ENCODE measurements at regions not wholly inside any gene's neighbourhood (a gene's known extent, or its start where the extent isn't known, plus 50 kb on each side); places are given as distances from the start of the nearest gene placed in this dataset.

- FAIRE-seq, result no peak
Observed at GRCh38 chr5:54740141-54740540, 222.6 kb downstream of the SNX18 start.

- FAIRE-seq, result no peak
Observed at GRCh38 chr5:54739371-54739770, 221.8 kb downstream of the SNX18 start.

DNA sequence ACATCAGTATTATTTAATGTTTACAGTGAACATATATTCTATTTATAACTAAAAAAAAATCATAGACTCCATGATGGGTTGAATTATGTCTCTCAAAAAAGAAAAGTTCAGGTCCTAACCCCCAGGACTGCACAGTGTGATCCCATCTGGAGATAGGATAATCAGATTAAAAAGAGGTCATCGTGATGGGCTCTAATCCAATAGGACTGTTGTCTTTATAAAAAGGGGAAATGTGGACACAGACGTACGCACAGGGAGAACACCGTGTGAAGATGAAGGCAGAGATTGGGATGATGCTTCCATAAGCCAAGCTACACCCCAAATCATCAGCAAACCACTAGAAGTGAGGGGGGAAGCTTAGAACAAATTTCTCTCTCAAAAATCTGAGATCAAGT, 221.4 kb downstream of the SNX18 start:
- FAIRE-seq, result no peak

GRCh38 chr5:54738118-54738972, 220.8 kb downstream of the SNX18 start:
- no peak for FAIRE-seq

DNA sequence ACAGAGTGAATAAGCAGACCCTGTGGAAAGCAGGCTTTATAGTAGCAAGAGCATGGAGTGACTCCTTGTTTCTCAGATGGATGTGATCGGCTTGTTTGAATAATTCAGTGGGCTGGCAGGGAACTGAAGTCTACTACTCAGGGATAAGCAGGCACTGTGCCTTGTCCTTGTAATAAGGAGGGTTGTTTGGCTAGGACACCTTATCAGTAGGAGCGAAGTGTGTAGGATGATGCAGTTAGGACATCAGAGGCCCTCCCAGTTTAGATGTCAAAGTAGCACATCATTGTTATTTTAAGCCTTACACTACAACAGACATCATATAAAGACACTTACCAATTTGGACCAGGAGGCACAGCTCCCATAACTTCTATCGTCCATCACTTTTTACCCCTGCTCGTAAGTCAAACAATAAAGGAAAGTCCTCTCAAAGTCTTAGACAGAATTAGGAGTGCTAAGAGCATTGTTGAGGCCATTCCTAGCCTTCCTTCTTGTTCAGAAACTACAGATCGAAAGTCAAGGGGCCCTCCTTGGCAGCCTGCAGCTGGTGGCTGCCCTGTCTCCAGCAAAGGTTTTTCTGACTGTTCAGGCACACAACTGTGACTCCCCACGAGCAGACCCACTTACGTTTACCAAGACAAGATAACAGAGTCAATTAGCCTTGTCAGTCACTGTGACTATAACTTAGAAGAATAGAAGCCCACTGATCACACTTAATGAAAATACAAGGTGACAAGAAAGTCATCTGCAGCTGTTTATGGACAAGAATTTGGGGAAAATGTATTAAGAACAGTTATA, 218.6 kb downstream of the SNX18 start:
- no peak for FAIRE-seq

DNA sequence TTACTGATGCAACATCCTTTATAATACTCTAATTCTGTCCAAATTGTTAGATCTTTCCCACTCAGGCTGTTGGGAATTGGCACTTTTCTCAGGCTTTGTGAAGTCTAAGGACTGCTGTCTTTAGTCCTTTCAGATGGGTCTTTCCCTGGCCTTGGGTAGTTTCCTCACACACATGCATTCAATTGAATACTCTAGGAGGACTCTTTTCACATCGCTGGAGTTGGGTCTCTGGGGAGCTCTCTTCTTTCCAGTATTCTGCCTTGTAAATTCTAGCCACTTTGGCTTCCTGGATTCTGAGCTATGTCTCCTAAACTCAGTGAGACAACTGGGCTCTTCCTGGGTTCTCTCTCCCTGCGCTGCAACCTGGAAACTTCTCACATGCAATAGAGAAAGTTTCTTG, 215.5 kb downstream of the SNX18 start:
- no peak for FAIRE-seq

DNA sequence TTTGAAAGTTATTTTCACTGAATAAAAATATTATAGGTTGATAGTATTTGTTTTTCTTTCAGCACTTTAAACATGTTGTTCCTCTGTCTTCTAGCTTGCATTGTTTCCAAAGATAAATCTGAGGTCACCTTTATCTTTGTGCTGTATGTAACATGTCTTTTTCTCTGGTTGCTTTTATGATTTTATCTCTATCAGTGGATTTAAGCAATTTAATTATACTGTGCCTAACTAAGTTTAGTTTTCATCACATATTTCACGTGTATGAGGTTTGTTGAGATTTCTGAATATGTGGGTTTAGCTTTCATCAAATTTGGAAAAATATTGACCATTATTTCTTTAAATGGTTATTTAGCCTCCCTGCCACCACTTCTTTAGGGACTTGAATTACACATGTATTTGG, 214.5 kb downstream of the SNX18 start:
- FAIRE-seq, result no peak

DNA sequence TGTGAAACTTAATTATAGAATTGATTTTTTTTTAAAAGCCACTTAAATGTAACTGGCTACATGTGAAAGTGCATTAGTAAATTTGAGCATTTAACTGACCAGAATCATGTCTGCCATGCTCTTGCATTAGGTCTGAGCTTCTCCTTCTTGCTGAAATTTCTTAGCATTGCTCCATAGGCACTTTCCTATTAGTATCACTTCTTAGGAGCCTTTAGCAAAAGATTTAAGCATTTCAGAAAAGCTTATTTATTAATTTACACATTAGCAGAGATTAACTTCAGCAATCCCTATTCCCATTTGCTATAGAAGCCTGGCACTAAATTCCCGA, 211.0 kb downstream of the SNX18 start:
- no peak for FAIRE-seq

DNA sequence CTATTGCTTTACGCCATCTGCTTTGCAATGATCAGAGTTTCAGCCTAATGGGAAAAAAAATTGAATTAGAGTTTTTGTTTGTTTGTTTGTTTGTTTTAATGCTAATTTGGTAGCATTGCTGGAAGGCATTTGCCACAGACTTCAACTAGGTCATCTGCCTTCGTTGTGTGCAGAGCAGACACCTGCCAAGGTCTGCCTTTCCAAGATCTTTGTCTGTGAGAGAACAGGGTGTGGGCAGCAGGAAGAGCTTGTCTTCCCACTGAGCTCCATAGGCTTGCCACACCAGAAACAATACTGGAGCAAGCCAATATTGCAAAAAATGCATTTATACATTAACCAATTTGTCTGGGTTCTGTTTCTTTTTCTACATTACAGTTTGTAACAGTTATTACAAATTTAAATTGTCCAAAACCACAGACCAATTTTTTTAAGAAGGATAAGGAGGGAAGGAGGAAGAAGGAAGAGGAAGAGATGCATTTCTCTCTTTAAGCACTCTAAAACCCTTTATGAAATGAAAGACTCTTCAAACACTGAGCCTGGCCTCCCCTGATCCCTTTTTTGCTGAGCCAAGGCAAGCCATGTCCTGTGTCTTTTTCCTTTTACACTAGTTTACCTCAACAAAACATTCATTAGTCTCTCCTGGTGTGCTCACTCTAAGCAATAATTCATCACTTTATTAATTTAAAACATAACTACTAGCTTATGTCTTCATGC, 210.5 kb downstream of the SNX18 start:
- no peak for FAIRE-seq

GRCh38 chr5:54725391-54726280, 208.1 kb downstream of the SNX18 start:
- no peak for FAIRE-seq

DNA sequence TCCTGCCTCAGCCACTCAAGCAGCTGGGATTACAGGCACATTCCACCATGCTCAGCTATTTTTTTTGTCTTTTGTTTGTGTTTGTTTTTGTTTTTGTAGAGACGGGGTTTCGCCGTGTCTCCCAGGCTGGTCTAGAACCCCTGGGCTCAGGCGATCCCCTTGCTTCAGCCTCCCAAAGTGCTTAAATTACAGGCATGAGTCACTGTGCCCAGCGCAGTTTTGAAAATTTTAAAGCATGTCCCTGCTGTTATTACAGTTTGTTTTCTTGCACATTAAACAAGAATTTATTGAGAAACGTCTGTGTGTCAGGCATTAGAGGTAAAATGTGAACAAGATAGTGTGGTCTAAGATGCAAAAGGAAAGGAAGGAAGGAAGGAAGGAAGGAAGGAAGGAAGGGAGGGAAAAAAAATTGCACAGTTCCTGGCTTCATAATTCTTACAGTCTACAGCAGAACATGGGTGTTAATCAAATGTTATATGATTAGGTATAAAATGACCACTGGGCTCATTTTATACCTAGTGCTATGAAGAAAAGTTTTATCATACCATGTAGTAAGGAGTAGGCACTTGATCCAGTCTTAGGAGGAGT, 205.4 kb downstream of the SNX18 start:
- no peak for FAIRE-seq

GRCh38 chr5:54721951-54722654, 204.5 kb downstream of the SNX18 start:
- no peak for FAIRE-seq

DNA sequence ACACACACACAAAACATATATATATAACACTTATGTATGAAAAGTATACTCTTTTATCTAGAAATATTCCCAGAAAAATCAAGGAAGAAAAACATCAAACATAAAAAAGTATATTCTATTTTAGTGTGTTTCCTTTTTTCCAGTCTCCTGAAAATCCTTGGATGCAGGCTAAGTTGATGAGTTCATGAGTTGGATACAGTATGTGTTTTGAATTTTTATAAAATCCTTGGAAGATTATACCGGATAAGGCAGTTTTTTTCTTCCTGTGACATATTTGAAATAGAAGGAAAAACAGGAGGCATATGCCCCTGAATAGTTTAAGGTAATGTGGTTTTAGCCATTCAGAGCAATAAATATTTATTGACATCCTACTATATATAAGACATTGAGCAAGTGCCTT, 203.6 kb downstream of the SNX18 start:
- FAIRE-seq, result no peak

- no peak for FAIRE-seq
Observed at GRCh38 chr5:54720341-54720740, 202.8 kb downstream of the SNX18 start.

- no peak for FAIRE-seq
Observed at GRCh38 chr5:54719384-54720283, 202.1 kb downstream of the SNX18 start.

DNA sequence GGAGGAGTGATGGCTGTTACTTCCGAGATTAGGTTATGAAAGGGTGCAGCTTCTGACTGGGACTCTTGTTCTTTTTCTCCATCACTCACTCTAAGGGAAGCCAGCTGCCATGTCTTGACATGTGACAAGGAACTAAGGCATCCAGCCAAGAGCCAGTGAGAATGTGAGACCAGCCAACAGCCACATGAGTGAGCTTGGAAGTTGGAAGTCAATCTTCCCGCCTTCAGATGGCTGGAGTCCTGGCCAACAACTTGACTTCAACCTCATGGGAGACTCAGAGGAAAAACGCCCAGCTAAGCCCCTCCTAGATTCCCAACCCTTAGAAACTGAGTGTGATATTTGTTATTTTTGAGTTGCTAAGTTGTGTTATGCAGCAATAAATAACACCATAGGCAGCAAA, 201.1 kb downstream of the SNX18 start:
- FAIRE-seq, result no peak

DNA sequence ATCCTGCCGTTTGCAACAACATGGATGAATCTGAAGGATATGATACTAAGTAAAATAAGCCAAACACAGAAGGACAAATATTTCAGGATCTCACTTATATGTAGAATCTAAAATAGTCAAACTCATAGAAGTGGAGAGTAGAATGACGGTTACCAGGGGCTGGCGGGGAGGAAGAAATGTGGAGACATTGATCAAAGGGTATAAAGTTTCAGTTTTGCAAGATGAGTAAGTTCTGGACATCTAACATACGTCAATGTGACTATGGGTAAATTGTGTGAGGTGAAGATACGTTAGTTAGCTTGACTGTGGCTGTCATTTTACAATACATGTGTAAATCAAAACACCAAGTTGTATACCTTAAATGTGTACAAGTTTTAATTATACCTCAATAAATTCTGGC, 200.3 kb downstream of the SNX18 start:
- no peak for FAIRE-seq

GRCh38 chr5:54717459-54717858, 199.9 kb downstream of the SNX18 start:
- FAIRE-seq, result no peak

- FAIRE-seq, result no peak
Observed at GRCh38 chr5:54713923-54714581, 196.5 kb downstream of the SNX18 start.

DNA sequence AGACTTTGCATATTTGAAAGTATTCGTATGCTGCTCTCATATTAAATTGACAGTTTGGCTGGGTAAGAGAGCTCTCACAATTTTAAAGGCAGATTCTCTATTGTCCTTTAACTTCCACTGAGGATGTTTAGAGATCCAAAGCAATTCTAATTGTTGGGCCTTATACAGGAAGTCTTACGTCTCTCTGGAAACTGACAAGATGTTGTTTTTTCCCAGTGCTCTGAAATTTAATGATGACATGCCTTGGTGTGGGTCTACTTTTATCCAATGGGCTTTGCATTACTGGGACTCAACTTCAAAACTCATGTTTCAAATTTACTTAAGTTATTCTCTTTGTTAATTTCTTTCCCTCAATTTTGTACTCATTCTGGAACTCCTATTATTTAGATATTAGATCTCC, 191.5 kb downstream of the SNX18 start:
- no peak for FAIRE-seq

Data from colon (tissue), 2 donors.